ENCODE measurements at regions not wholly inside any gene's neighbourhood (a gene's known extent, or its start where the extent isn't known, plus 50 kb on each side); places are given as distances from the start of the nearest gene placed in this dataset.
"Not testable (repeated sequence)": the region's sequence is repeated elsewhere in the genome, so short reads cannot be mapped to it uniquely, and the experiment has no call there.

DNA sequence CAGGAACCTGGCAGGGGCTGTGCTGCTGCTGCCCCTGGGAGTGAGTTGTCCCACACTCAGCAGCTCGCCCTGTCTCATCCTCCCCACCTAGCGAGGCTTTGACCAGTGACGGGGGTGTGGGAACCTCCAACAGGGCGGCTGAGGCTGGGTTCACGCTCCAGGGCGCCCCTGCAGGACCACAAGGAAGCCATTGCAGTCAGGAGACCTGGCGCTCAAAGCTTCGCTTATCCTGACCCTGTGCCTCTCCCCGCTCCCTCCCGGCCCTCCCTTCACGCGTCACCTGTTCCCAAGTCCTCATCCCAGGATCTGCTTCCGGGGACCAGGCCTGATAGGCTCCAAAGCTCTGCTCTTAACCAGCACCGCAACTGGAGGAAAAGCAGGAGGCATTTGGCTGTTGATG lies 272.0 kb upstream of the SFSWAP start:
- no peak overlapping the region for H3K4me2 ChIP-seq (ENCODE audit: low read depth, low read length)
- no peak overlapping the region for H3K27ac ChIP-seq (ENCODE audit: insufficient read depth, low read length)
- H2BK20ac ChIP-seq (ENCODE audit: low read depth, low read length): no peak overlapping the region
- H3K56ac ChIP-seq (ENCODE audit: extremely low read depth, insufficient read depth, low read length): no peak overlapping the region
- intact Hi-C loops (cut with micrococcal nuclease) (no loop called here), dilution Hi-C loops (cut with HindIII; ENCODE audit: low sequenced_read_pairs, unreplicated experiment) (no loop called here), in situ Hi-C loops (cut with MboI; ENCODE audit: low sequenced_read_pairs) (no loop called here)
- H3K4me3 ChIP-seq (ENCODE audit: insufficient read depth, low read depth, low read length): no peak overlapping the region
- H4K5ac ChIP-seq (ENCODE audit: low read depth, low read length): no peak overlapping the region
- no peak overlapping the region for H2BK15ac ChIP-seq (ENCODE audit: low read depth, low read length)
- peaks cover 27% of the 10 kb centered on the region for H3K9me3 ChIP-seq (ENCODE audit: control insufficient read depth, insufficient read depth, low read length)
- no TSS peak for BruUV-seq (replicated peaks)
- DNase-seq (no peak), ATAC-seq (ENCODE audit: low read depth) (no peak)
- 35% methylated on average over 5 of the region's 14 CpGs; no CpG with 5 or more reads in 1 of the 2 experiments for WGBS, 2 experiments (ENCODE audit: extremely low coverage in 2 of 2, insufficient read length in 1 of 2)
- no peak overlapping the region for H2AK9ac ChIP-seq (replicated peaks; ENCODE audit: low read depth, low read length, poor library complexity)
- H3K9me1 ChIP-seq (ENCODE audit: insufficient read depth, low read length): no peaks in the 10 kb centered on the region
- CTCF ChIA-PET: no interaction called here
- no peak overlapping the region for H3K14ac ChIP-seq (replicated peaks; ENCODE audit: low read depth, low read length)
- H3K27me3 ChIP-seq (ENCODE audit: control insufficient read depth, insufficient read depth, low read length): no peaks in the 10 kb centered on the region
- H3K79me1 ChIP-seq (ENCODE audit: low read depth in 1 of 2, low read length in 2 of 2): no peaks in the 10 kb centered on the region
- TF ChIP-seq SMC3 (IDR thresholded peaks at IDR 0.05; ENCODE audit: low read depth, low read length): no peak
- no peak for TF ChIP-seq RAD21 (IDR thresholded peaks at IDR 0.05; ENCODE audit: low read length)
- TF ChIP-seq, protein P1, sequence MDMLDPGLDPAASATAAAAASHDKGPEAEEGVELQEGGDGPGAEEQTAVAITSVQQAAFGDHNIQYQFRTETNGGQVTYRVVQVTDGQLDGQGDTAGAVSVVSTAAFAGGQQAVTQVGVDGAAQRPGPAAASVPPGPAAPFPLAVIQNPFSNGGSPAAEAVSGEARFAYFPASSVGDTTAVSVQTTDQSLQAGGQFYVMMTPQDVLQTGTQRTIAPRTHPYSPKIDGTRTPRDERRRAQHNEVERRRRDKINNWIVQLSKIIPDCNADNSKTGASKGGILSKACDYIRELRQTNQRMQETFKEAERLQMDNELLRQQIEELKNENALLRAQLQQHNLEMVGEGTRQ (IDR thresholded peaks at IDR 0.05; ENCODE audit: low read depth, low read length): no peak
- no peak for TF ChIP-seq MAZ (IDR thresholded peaks at IDR 0.05; ENCODE audit: borderline replicate concordance, low read depth, low read length)
- no peak for TF ChIP-seq RCOR1 (IDR thresholded peaks at IDR 0.05; ENCODE audit: insufficient replicate concordance, low read length)
- no peak for TF ChIP-seq POLR2A (IDR thresholded peaks at IDR 0.05; ENCODE audit: low read depth, low read length)
- no peak for TF ChIP-seq CHD1 (IDR thresholded peaks at IDR 0.05; ENCODE audit: low read depth, low read length)
- TF ChIP-seq, protein P2, sequence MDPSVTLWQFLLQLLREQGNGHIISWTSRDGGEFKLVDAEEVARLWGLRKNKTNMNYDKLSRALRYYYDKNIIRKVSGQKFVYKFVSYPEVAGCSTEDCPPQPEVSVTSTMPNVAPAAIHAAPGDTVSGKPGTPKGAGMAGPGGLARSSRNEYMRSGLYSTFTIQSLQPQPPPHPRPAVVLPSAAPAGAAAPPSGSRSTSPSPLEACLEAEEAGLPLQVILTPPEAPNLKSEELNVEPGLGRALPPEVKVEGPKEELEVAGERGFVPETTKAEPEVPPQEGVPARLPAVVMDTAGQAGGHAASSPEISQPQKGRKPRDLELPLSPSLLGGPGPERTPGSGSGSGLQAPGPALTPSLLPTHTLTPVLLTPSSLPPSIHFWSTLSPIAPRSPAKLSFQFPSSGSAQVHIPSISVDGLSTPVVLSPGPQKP (IDR thresholded peaks at IDR 0.05; ENCODE audit: borderline replicate concordance, low read depth, low read length): no peak
- no peak for TF ChIP-seq MAFK (IDR thresholded peaks at IDR 0.05; ENCODE audit: low read depth, low read length)
- no peak overlapping the region for H2BK120ac ChIP-seq (ENCODE audit: low read depth, low read length)
- H4K8ac ChIP-seq (ENCODE audit: low read depth in 2 of 2, low read length in 2 of 2): no peak overlapping the region
- no peaks in the 10 kb centered on the region for H4K20me1 ChIP-seq (ENCODE audit: insufficient read depth, low read length)
- no peak overlapping the region for H3K23ac ChIP-seq (ENCODE audit: low read depth, low read length)
- H3K18ac ChIP-seq (ENCODE audit: low read depth, low read length): no peak overlapping the region
- H4K91ac ChIP-seq (ENCODE audit: insufficient read depth, low read depth, low read length): no peak overlapping the region
- POLR2A ChIA-PET (ENCODE audit: unreplicated experiment): no interaction called here
- H3K9ac ChIP-seq (ENCODE audit: low read depth, low read length): no peak overlapping the region
- no peak overlapping the region for H3K4ac ChIP-seq (ENCODE audit: low read depth, low read length)
- no peak overlapping the region for H2AK5ac ChIP-seq (ENCODE audit: low read depth, low read length)
- H3K36me3 ChIP-seq (ENCODE audit: control insufficient read depth, insufficient read depth, low read length): no peaks in the 10 kb centered on the region
- H3K4me1 ChIP-seq (ENCODE audit: control insufficient read depth, insufficient read depth, low read length): no peaks in the 10 kb centered on the region
- no peak overlapping the region for H2AFZ ChIP-seq (replicated peaks; ENCODE audit: low read length, poor library complexity)
- H2BK5ac ChIP-seq (ENCODE audit: low read depth, low read length, poor library complexity, severe bottlenecking): no peak overlapping the region

DNA sequence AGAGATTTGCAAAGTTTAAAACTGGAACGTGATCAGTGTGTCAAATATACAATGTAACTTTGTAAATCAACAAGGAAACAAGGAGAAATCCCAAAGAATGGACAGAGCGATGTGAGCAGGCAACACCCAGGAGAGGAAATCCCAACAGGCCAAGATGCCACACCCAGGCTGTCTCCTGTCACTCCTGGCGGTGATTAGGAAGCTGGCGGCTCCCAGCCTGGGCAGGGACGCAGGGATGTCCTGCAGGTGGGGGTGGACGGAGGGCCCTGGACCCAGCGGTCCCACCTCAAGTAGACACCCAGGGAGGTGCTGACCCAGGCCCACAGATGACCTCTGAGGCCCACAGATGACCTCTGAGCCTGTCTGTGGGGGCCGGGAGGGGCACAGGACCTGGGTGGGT lies 271.1 kb upstream of the SFSWAP start:
- ATAC-seq (ENCODE audit: low read depth); H3K27ac ChIP-seq (ENCODE audit: insufficient read depth, low read length); H3K27me3 ChIP-seq (ENCODE audit: control insufficient read depth, insufficient read depth, low read length); H3K18ac ChIP-seq (ENCODE audit: low read depth, low read length); H3K79me1 ChIP-seq (ENCODE audit: low read depth in 1 of 2, low read length in 2 of 2); H2BK120ac ChIP-seq (ENCODE audit: low read depth, low read length); H3K9ac ChIP-seq (ENCODE audit: low read depth, low read length); DNase-seq; dilution Hi-C loops (cut with HindIII; ENCODE audit: low sequenced_read_pairs, unreplicated experiment); H2BK20ac ChIP-seq (ENCODE audit: low read depth, low read length); H3K4me3 ChIP-seq (ENCODE audit: insufficient read depth, low read depth, low read length); H4K8ac ChIP-seq (ENCODE audit: low read depth in 2 of 2, low read length in 2 of 2); BruUV-seq (replicated peaks); H4K91ac ChIP-seq (ENCODE audit: insufficient read depth, low read depth, low read length); H3K4me2 ChIP-seq (ENCODE audit: low read depth, low read length); intact Hi-C loops (cut with micrococcal nuclease); CTCF ChIA-PET; H3K9me1 ChIP-seq (ENCODE audit: insufficient read depth, low read length); H2AK5ac ChIP-seq (ENCODE audit: low read depth, low read length); H2AFZ ChIP-seq (replicated peaks; ENCODE audit: low read length, poor library complexity); H2AK9ac ChIP-seq (replicated peaks; ENCODE audit: low read depth, low read length, poor library complexity); H4K5ac ChIP-seq (ENCODE audit: low read depth, low read length); H3K36me3 ChIP-seq (ENCODE audit: control insufficient read depth, insufficient read depth, low read length); H2BK15ac ChIP-seq (ENCODE audit: low read depth, low read length); H3K23ac ChIP-seq (ENCODE audit: low read depth, low read length); H3K56ac ChIP-seq (ENCODE audit: extremely low read depth, insufficient read depth, low read length); POLR2A ChIA-PET (ENCODE audit: unreplicated experiment); in situ Hi-C loops (cut with MboI; ENCODE audit: low sequenced_read_pairs); H3K4ac ChIP-seq (ENCODE audit: low read depth, low read length); H2BK5ac ChIP-seq (ENCODE audit: low read depth, low read length, poor library complexity, severe bottlenecking); H3K4me1 ChIP-seq (ENCODE audit: control insufficient read depth, insufficient read depth, low read length); H4K20me1 ChIP-seq (ENCODE audit: insufficient read depth, low read length); H3K14ac ChIP-seq (replicated peaks; ENCODE audit: low read depth, low read length): not testable (repeated sequence)
- H3K9me3 ChIP-seq (ENCODE audit: control insufficient read depth, insufficient read depth, low read length): peaks cover 26% of the 10 kb centered on the region
- WGBS, 2 experiments (ENCODE audit: extremely low coverage in 2 of 2, insufficient read length in 1 of 2): no CpG with 5 or more reads among the region's 8 CpGs

Data from IMR-90 (cell line).